ENCODE measurements at regions not wholly inside any gene's neighbourhood (a gene's known extent, or its start where the extent isn't known, plus 50 kb on each side); places are given as distances from the start of the nearest gene placed in this dataset.

- TF ChIP-seq CTCF (IDR thresholded peaks at IDR 0.05), result no peak
- TF ChIP-seq POLR2A (IDR thresholded peaks at IDR 0.05), result no peak
- Histone ChIP-seq H3K9me3 (no peaks in the 10 kb centered on the region), H3K27ac (no peak overlapping the region), H3K36me3 (no peaks in the 10 kb centered on the region), H3K27me3 (no peaks in the 10 kb centered on the region), H3K4me1 (no peaks in the 10 kb centered on the region), H3K4me3 (no peak overlapping the region)
- no peak for DNase-seq
Measured at GRCh38 chr18:65352186-65352585, 398.6 kb upstream of the CDH7 start.

- Histone ChIP-seq H3K36me3 (no peaks in the 10 kb centered on the region), H3K4me3 (no peak overlapping the region), H3K27ac (no peak overlapping the region), H3K9me3 (no peaks in the 10 kb centered on the region), H3K27me3 (no peaks in the 10 kb centered on the region), H3K4me1 (no peaks in the 10 kb centered on the region)
- no peak for TF ChIP-seq POLR2A (IDR thresholded peaks at IDR 0.05)
- DNase-seq, result no peak
Measured at GRCh38 chr18:65349635-65350034, 401.2 kb upstream of the CDH7 start.

GRCh38 chr18:65347446-65347845 is 403.4 kb upstream of the CDH7 start:
- H3K36me3 ChIP-seq, result no peaks in the 10 kb centered on the region
- TF ChIP-seq POLR2A (IDR thresholded peaks at IDR 0.05), result no peak
- H3K4me1 ChIP-seq, result no peaks in the 10 kb centered on the region
- no peak overlapping the region for H3K4me3 ChIP-seq
- H3K27ac ChIP-seq, result no peak overlapping the region
- H3K9me3 ChIP-seq, result no peaks in the 10 kb centered on the region
- no peak for DNase-seq
- no peaks in the 10 kb centered on the region for H3K27me3 ChIP-seq

- DNase-seq, result no peak
- TF ChIP-seq POLR2A (IDR thresholded peaks at IDR 0.05), result no peak
- no peak for TF ChIP-seq CTCF (IDR thresholded peaks at IDR 0.05)
- Histone ChIP-seq H3K36me3 (no peaks in the 10 kb centered on the region), H3K27me3 (no peaks in the 10 kb centered on the region), H3K27ac (no peak overlapping the region), H3K4me1 (no peaks in the 10 kb centered on the region), H3K4me3 (no peak overlapping the region), H3K9me3 (no peaks in the 10 kb centered on the region)
Measured at GRCh38 chr18:65346086-65346485, 404.7 kb upstream of the CDH7 start.

GRCh38 chr18:65343571-65343970 is 407.2 kb upstream of the CDH7 start:
- Histone ChIP-seq H3K27me3 (no peaks in the 10 kb centered on the region), H3K4me1 (no peaks in the 10 kb centered on the region), H3K4me3 (no peak overlapping the region), H3K27ac (no peak overlapping the region), H3K9me3 (no peaks in the 10 kb centered on the region), H3K36me3 (no peaks in the 10 kb centered on the region)
- TF ChIP-seq POLR2A (IDR thresholded peaks at IDR 0.05) (no peak), CTCF (IDR thresholded peaks at IDR 0.05) (no peak)
- no peak for DNase-seq

- Histone ChIP-seq H3K4me1 (no peaks in the 10 kb centered on the region), H3K27ac (no peak overlapping the region), H3K36me3 (no peaks in the 10 kb centered on the region), H3K27me3 (no peaks in the 10 kb centered on the region), H3K9me3 (no peaks in the 10 kb centered on the region), H3K4me3 (no peak overlapping the region)
- no peak for DNase-seq
- no peak for TF ChIP-seq POLR2A (IDR thresholded peaks at IDR 0.05)
- no peak for TF ChIP-seq CTCF (IDR thresholded peaks at IDR 0.05)
Measured at GRCh38 chr18:65336411-65336810, 414.4 kb upstream of the CDH7 start.

- TF ChIP-seq POLR2A (IDR thresholded peaks at IDR 0.05), result no peak
- TF ChIP-seq CTCF (IDR thresholded peaks at IDR 0.05), result no peak
- Histone ChIP-seq H3K27me3 (no peaks in the 10 kb centered on the region), H3K9me3 (no peaks in the 10 kb centered on the region), H3K4me3 (no peak overlapping the region), H3K36me3 (no peaks in the 10 kb centered on the region), H3K27ac (no peak overlapping the region), H3K4me1 (no peaks in the 10 kb centered on the region)
- no peak for DNase-seq
Measured at GRCh38 chr18:65329010-65329409, 421.8 kb upstream of the CDH7 start.

Measured in Peyer's patch (tissue), 4 donors.